ENCODE measurements at regions not wholly inside any gene's neighbourhood (a gene's known extent, or its start where the extent isn't known, plus 50 kb on each side); places are given as distances from the start of the nearest gene placed in this dataset.

DNA sequence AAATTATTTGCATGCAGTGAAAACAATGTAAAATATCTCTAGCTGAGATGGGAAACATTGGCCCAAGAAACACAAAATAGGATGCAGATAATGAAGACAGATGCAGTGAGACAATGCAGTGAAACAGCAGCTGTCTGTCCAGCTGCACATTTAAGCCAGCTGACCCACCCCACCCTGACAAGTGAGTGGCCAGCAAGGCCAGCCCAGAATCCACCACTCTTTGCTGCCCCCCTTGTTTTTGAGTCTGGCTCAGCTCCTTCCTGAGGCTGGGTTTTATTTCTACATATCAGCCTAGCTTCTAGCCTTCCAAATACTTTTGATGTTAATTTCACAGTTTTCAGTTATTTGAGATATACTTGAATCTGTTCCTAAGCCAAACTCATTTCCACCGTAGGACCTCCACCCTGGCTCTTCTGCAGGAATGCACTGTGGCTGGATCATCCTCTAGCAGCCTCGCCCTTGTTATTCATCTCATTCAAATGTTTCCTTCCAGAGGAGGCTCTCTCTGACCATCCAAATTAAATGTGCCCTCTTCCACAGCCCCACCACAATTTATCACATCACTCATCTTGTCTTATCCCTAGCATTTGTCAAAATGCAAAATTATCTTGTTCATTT is 154.1 kb upstream of the POU2AF2 start:
- DNase-seq = no peak

GRCh38 chr11:111089759-111090158 is 155.8 kb upstream of the POU2AF2 start:
- DNase-seq = no peak

- DNase-seq = no peak
Observed at GRCh38 chr11:111088847-111089355, 156.6 kb upstream of the POU2AF2 start.

- DNase-seq = no peak
Observed at GRCh38 chr11:111086058-111086457, 159.5 kb upstream of the POU2AF2 start.

DNA sequence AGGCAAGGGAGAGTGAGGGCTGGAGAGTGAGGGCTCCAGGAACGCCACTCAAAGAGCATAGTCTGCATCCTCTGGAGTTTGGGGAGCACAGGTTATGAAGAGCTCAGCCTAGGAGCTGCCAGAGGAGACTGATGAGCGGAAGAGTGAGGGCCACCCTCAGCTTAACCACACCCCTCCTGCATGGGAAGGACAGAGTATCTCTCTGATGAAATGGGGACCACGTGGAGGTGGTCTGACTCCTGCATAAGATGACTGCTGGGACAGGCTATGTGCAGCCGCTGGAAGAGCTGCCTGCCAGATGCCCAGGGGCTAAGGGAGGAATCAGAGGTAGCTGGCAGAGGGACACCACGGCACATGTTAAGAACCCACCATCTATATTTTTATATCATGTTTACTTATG is 162.9 kb upstream of the POU2AF2 start:
- no peak for DNase-seq

- DNase-seq = no peak
Observed at GRCh38 chr11:111081021-111081511, 164.5 kb upstream of the POU2AF2 start.

- DNase-seq = no peak
Observed at GRCh38 chr11:111077530-111078322, 167.8 kb upstream of the POU2AF2 start.

DNA sequence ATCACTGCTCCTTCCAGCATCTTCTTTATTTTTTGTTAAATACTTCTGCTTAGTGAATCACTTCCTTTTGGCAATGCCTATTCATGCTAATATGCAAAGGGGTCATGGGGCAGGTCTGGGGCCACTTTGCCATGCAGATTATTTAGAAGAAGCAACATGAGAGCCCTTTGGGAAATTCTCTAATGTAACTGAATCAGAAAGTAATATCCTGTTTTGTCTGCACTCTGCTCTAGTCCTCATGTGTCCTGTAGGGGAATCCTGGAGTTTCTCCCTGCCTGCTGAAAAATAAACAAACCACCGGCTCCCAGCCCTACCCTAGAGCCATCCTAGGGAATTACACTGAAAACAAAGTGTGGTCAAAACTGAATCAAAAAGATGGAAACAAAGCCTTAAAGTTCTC is 176.5 kb upstream of the POU2AF2 start:
- DNase-seq = no peak

GRCh38 chr11:111067994-111068393 is 177.5 kb upstream of the POU2AF2 start:
- DNase-seq = no peak

DNA sequence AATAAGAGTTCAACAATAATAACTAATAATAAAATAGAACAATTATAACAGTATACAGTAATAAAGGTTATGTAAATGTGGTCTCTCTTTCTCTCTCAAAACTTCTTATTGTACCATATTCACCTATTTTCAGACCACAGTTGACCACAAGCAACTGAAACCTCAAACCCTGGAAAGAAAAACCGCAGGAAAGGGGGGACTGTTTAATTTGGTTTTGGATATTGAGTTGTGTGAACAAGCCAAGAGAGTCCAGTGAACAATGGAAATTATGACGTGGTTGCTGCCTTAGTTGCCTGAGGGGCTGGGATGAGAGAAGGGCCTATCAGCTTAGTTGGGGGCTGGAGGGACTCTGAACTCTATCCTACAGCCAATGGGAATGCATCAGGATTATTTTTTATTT is 178.7 kb upstream of the POU2AF2 start:
- DNase-seq = no peak

GRCh38 chr11:111063726-111064517 is 181.6 kb upstream of the POU2AF2 start:
- DNase-seq = no peak

DNA sequence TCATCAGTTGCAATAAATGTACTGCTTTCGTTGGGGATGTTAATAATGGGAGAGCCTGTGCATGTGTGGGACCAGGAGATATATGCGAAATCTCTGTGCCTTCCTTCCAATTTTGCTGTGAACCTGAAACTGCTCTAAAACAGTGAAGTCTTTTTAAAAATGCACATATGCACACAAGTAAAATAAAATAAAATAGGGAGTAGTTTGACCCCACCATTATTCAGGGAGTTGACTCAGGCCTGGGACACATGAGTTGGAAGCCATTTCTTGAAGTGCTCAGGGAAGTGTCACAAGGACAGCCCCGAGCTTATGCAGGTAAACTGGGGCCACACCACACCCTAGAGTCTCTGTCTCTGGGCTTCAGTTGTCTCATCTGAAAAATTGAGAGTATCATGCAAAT is 183.1 kb upstream of the POU2AF2 start:
- no peak for DNase-seq

DNA sequence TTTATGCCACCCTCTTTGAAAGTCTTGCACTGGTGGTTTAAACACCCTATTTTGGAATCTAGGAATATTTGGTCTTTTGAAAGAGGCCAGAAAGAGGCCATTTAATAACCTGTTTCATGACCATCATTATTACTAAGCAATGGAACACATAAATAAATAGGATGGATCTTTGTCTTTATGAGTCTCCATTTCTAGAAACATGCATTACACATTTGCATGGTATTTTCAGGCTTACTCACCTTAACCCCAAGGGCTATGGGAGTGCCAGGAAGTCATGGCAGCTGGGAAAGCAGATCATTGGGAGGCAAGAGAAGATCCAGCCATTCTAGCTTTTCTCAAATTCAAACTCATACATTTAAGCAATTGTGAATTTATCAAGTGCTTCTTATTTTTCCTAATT is 185.8 kb upstream of the POU2AF2 start:
- no peak for DNase-seq

DNA sequence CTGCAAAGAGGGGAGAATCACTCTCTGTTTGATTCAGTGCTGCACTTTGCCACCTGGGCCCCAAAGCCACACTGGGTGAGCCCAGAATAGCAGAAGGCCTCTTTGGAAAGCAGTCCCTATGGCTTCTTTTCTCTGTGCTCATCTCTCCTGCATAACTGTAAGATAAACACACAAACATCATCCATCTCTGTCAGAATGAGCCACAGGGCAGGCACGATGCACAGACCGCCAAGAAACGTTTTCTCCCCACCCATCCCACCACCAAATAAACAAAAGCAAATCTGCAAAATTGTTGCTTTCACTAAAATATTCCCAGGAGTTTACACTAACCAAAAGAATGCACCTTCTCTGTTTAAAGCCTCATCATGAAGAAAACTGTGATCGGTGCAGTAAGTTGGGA is 196.4 kb upstream of the POU2AF2 start:
- no peak for DNase-seq

- DNase-seq = peak; percentile 73
Observed at GRCh38 chr11:111047374-111047773, 198.2 kb upstream of the POU2AF2 start.

- no peak for DNase-seq
Observed at GRCh38 chr11:111046291-111046690, 199.2 kb upstream of the POU2AF2 start.

- no peak for DNase-seq
Observed at GRCh38 chr11:111045874-111046273, 199.7 kb upstream of the POU2AF2 start.

DNA sequence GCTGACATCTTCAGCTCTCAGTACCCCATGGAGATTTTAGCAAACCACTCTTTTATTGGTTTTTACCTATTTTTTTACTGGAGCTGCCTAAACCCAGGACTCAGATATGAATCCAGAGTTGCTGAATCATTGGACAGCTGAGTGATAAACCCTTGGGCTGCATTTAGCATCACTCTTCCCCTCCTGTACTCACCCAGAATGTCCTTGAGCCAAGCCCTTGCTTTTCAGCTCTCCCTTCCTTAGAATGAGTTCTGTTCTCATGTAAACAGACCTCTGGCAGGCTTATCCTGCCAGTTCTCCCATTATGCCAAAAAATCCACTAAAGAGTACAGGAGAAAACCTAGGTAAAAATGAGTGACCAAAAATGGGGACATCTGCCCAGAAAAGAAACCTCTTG is 200.1 kb upstream of the POU2AF2 start:
- DNase-seq = no peak

- no peak for DNase-seq
Observed at GRCh38 chr11:111044751-111045406, 200.6 kb upstream of the POU2AF2 start.

DNA sequence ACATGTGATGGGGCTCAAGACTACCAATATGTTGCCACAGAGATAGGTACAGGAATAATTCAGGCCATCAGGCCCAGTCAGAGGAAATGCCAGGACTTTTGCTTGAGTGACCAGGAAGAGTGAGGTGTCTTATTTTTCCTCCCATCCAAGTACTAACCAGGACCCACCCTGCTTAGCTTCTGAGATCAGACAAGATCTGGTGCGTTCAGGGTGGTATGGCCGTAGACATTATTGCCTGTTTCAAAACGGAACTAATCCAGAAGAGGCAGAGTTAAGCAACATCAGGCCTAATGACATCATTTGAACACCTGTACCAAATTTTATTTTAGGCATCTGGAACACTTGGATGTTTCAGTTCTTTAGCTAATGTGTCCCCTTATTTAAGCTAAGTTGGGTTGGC is 205.5 kb upstream of the POU2AF2 start:
- DNase-seq = no peak

DNA sequence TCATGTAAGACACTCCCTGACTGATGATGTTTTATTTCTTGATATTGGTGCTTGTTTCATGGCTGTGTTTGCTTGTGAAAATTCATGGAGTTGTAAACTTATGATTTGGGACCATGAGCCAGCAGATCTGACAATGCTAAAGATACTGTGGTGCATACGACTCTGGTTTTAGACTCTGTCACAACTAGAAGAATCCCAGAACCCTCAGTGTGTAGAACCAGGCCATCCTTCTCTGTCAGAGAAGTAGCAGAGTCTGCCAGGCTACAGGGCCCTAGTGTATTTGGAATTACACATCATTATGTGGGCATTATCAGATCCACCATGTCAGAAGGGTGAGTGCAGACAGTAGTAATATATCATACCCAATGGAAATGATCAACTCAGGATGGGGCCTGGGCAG is 209.8 kb upstream of the POU2AF2 start:
- DNase-seq = no peak

DNA sequence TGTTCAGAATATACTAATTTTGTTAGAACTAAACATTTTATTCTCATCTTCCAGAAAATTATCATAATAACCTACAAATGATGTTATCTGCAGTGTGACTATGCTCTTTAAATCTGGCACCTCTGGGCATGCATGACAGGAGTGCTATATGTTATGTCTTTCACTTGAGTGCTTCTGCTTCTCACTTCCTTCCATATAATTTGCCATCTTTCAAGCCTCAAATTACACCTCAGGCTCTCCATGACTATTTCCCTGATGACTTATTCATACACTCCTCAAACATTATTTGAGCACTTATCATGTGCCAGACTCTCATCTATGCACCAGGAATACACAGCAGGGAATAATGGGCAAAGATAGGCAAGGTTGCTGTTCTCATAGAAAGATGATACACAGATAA is 219.3 kb upstream of the POU2AF2 start:
- no peak for DNase-seq

- DNase-seq = no peak
Observed at GRCh38 chr11:111021131-111021530, 224.4 kb upstream of the POU2AF2 start.
